Mucosa of descending colon (tissue), 3 donors: ENCODE measurements at regions not wholly inside any gene's neighbourhood (a gene's known extent, or its start where the extent isn't known, plus 50 kb on each side); places are given as distances from the start of the nearest gene placed in this dataset.

ENCODE experiments used
- ATAC-seq: fragments of 200-7000 bp; cut with Tn5 transposase; one replicate; pipeline ENCODE4 v1.9.1; 2020; ENCODE audit warnings: mild to moderate bottlenecking, moderate library complexity
- DNase-seq, 3 donors: peaks; one replicate each; pipeline ENCODE4 v3.0.0-alpha.2; 2020
- H3K36me3 ChIP-seq: fragments of 200-600 bp; one replicate; pipeline ENCODE4 v1.8.0; 2021; ENCODE audit warnings: low read depth, mild to moderate bottlenecking
- H3K4me1 ChIP-seq: fragments of 200-600 bp; one replicate; pipeline ENCODE4 v1.8.0; 2021; ENCODE audit warnings: low read depth, mild to moderate bottlenecking
- H3K4me3 ChIP-seq: fragments of 200-600 bp; one replicate; pipeline ENCODE4 v1.8.0; 2021; ENCODE audit warnings: mild to moderate bottlenecking
- H3K9me3 ChIP-seq: fragments of 200-600 bp; one replicate; pipeline ENCODE4 v1.8.0; 2021; ENCODE audit warnings: mild to moderate bottlenecking
- CTCF ChIP-seq: fragments of 200-600 bp; IDR thresholded peaks from one replicate; pipeline ENCODE4 v1.8.0; 2022; ENCODE audit warnings: antibody characterized with exemption, mild to moderate bottlenecking
- intact Hi-C, 2 donors: fragments of 100-400 bp; cut with DNase I in 1 of 2; cut with micrococcal nuclease in 1 of 2; formaldehyde crosslinking; loops; one replicate each; pipeline versions ENCODE4 v1.11.0 to v1.11.1; 2022; cut with DNase I, micrococcal nuclease
- donor health status: DM: no; HTN: no; CAD: no; lungs with moderate emphysema.
- donor health status: DM: no; HTN: no; CAD: no.
- donor health status: DM: no; HTN: yes; CAD: no.

- intact Hi-C loops = no loop called here
- Histone ChIP-seq H3K4me3 (no peak overlapping the region), H3K36me3 (no peaks in the 10 kb centered on the region), H3K4me1 (no peaks in the 10 kb centered on the region), H3K9me3 (no peaks in the 10 kb centered on the region)
- TF ChIP-seq CTCF = no peak
- ATAC-seq (no peak), DNase-seq (no peak)
Observed at GRCh38 chr2:14240868-14241267, 391.6 kb upstream of the LRATD1 start.

- intact Hi-C loops = no loop called here
- no peak for TF ChIP-seq CTCF
- ATAC-seq (no peak), DNase-seq (no peak)
- Histone ChIP-seq H3K4me1 (no peaks in the 10 kb centered on the region), H3K4me3 (no peak overlapping the region), H3K9me3 (no peaks in the 10 kb centered on the region), H3K36me3 (no peaks in the 10 kb centered on the region)
Observed at GRCh38 chr2:14245901-14246300, 386.6 kb upstream of the LRATD1 start.

- Histone ChIP-seq H3K36me3 (no peaks in the 10 kb centered on the region), H3K9me3 (no peaks in the 10 kb centered on the region), H3K4me1 (no peaks in the 10 kb centered on the region), H3K4me3 (no peak overlapping the region)
- no peak for TF ChIP-seq CTCF
- DNase-seq (no peak), ATAC-seq (no peak)
- intact Hi-C loops = no loop called here
Observed at GRCh38 chr2:14255135-14255820, 377.2 kb upstream of the LRATD1 start.

GRCh38 chr2:14256890-14257289 lies 375.6 kb upstream of the LRATD1 start:
- no peak for DNase-seq
- no peak overlapping the region for H3K4me3 ChIP-seq
- TF ChIP-seq CTCF = no peak

GRCh38 chr2:14257801-14258507 lies 374.6 kb upstream of the LRATD1 start:
- intact Hi-C loops = no loop called here
- Histone ChIP-seq H3K4me3 (no peak overlapping the region), H3K36me3 (no peaks in the 10 kb centered on the region), H3K9me3 (no peaks in the 10 kb centered on the region), H3K4me1 (no peaks in the 10 kb centered on the region)
- no peak for DNase-seq
- TF ChIP-seq CTCF = no peak
- ATAC-seq = no peak

More at GRCh38 chr2:14256890-14257289, 375.6 kb upstream of the LRATD1 start:
- Histone ChIP-seq H3K9me3 (no peaks in the 10 kb centered on the region), H3K4me1 (no peaks in the 10 kb centered on the region), H3K36me3 (no peaks in the 10 kb centered on the region)
- intact Hi-C loops = no loop called here
- ATAC-seq = no peak
